SIG-M5 (cell line): ENCODE measurements at regions not wholly inside any gene's neighbourhood (a gene's known extent, or its start where the extent isn't known, plus 50 kb on each side); places are given as distances from the start of the nearest gene placed in this dataset.
A peak's percentile ranks its signal among the peaks of the same experiment; 100 is the strongest.
"Not testable (repeated sequence)": the region's sequence is repeated elsewhere in the genome, so short reads cannot be mapped to it uniquely, and the experiment has no call there.

Experiments
- DNase-seq: peaks from one replicate; lab custom pipeline; 2025; lab: John Stamatoyannopoulos, UW

DNA sequence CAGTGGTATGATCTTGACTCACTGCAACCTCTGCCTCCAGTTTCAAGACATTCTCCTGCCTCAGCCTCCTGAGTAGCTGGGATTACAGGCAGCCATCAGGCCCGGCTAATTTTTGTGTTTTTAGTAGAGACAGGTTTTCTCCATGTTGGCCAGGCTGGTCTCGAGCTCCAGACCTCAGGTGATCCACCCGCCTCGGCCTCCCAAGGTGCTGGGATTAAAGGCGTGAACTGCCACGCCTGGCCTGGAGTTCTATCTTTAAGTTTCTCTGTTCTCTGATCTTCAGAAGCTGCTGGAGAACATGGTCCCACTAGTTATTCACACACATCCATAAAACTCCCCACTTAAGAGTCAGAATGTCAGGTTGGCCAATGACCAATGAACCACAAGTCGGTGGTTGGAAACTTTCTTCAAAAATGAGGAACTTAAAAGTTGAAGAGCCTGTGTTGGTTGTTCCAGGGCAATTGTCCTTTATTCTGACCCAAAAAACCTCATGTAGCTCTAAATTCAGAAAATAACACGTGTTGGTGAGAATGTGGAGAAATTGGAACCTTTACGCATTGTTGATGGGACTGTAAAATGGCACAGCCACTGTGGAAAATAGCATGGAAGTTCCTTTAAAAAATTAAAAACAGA lies 55.9 kb upstream of the PIK3CB start:
- peak; percentile 92 for DNase-seq

DNA sequence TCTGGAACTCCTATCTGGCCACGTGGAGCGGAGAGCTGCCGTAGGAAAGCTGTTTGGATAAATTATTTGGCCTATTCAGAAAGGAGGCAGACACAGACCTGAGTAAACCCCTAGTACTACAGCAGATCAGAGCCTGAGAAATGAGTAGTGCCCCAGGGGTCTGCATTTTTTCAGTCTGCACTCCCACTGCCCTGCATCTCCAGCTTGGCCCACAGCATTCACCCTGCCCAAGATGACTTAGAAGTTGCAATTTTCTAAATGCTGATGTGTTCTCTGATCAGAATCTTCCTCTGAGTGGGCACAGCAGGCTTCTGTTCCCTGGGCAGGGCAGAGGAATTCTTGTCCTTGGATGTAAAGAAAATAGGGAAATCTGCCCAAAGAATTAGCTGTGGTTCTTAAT lies 55.1 kb upstream of the PIK3CB start:
- DNase-seq, result no peak

DNA sequence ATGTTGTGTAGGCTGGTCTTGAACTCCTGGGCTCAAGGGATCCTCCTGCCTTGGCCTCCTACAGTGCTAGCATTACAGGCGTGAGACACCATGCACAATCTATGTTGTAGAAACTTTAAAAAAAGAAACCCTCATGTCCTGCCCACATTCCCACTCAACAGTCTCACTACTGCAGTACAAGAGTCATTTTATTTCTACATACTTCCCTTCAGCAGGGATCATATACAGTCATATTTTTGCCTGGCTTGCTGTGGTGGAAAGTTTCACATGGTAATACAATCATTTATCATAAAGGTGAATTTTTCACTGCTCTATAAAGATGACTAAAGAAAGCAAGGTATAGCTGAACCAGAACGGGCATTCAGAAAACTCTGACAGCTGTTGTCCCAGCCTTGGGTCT lies 53.8 kb upstream of the PIK3CB start:
- DNase-seq, result no peak

DNA sequence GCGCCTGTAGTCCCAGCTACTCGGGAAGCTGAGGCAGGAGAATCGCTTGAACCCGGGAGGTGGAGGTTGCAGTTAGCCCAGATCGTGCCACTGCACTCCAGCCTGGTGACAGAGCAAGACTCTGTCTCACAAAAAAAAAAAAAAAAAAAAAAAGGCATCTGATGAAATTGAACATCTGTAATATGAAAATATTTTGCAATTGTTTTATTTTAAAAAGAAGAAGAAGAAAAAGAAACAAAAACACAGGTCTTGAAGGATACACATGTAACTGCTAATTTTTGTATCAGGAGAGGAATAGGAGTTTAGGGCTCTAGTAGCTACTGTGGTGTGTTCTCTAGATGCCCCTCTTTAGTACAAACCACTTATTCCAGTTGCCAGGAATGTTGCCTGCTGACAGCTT lies 51.4 kb upstream of the PIK3CB start:
- not testable (repeated sequence) for DNase-seq
